Germinal center (tissue), 1 donor: ENCODE measurements at regions not wholly inside any gene's neighbourhood (a gene's known extent, or its start where the extent isn't known, plus 50 kb on each side); places are given as distances from the start of the nearest gene placed in this dataset.

Experiments
- DNase-seq: peaks from one replicate; pipeline ENCODE4 v3.0.0; 2012; ENCODE audit warnings: mixed read lengths, low spot score

GRCh38 chr10:71023704-71024283 lies 135.4 kb upstream of the PCBD1 start:
- no peak for DNase-seq

GRCh38 chr10:71024490-71024889 lies 136.1 kb upstream of the PCBD1 start:
- DNase-seq: no peak

- DNase-seq: no peak
Observed at GRCh38 chr10:71025535-71025934, 137.2 kb upstream of the PCBD1 start.

GRCh38 chr10:71028066-71028465 lies 139.7 kb upstream of the PCBD1 start:
- DNase-seq: no peak

- DNase-seq: no peak
Observed at GRCh38 chr10:71029411-71029892, 141.1 kb upstream of the PCBD1 start.

GRCh38 chr10:71029907-71030306 lies 141.5 kb upstream of the PCBD1 start:
- no peak for DNase-seq

- DNase-seq: no peak
Observed at GRCh38 chr10:71031026-71031425, 142.7 kb upstream of the PCBD1 start.

GRCh38 chr10:71031603-71032002 lies 143.2 kb upstream of the PCBD1 start:
- DNase-seq: no peak

GRCh38 chr10:71032887-71033286 lies 144.5 kb upstream of the PCBD1 start:
- no peak for DNase-seq

- no peak for DNase-seq
Observed at GRCh38 chr10:71033396-71033980, 145.1 kb upstream of the PCBD1 start.

GRCh38 chr10:71035511-71036296 lies 147.3 kb upstream of the PCBD1 start:
- DNase-seq: no peak

GRCh38 chr10:71036297-71036966 lies 148.1 kb upstream of the PCBD1 start:
- DNase-seq: no peak

- DNase-seq: no peak
Observed at GRCh38 chr10:71038091-71038633, 149.8 kb upstream of the PCBD1 start.

- no peak for DNase-seq
Observed at GRCh38 chr10:71038921-71039320, 150.6 kb upstream of the PCBD1 start.

- DNase-seq: no peak
Observed at GRCh38 chr10:71039551-71039950, 151.2 kb upstream of the PCBD1 start.

- DNase-seq: no peak
Observed at GRCh38 chr10:71040343-71040742, 152.0 kb upstream of the PCBD1 start.

- DNase-seq: no peak
Observed at GRCh38 chr10:71040846-71041605, 152.7 kb upstream of the PCBD1 start.

- DNase-seq: no peak
Observed at GRCh38 chr10:71042216-71042615, 153.9 kb upstream of the PCBD1 start.

- no peak for DNase-seq
Observed at GRCh38 chr10:71042699-71043098, 154.3 kb upstream of the PCBD1 start.

- DNase-seq: no peak
Observed at GRCh38 chr10:71043858-71044257, 155.5 kb upstream of the PCBD1 start.

- no peak for DNase-seq
Observed at GRCh38 chr10:71044720-71045119, 156.4 kb upstream of the PCBD1 start.
